CD1c-positive myeloid dendritic cell (primary cell): ENCODE measurements at regions not wholly inside any gene's neighbourhood (a gene's known extent, or its start where the extent isn't known, plus 50 kb on each side); places are given as distances from the start of the nearest gene placed in this dataset.
"Not testable (repeated sequence)": the region's sequence is repeated elsewhere in the genome, so short reads cannot be mapped to it uniquely, and the experiment has no call there.

Experiments
- DNase-seq: peaks from one replicate; pipeline ENCODE4 v3.0.0-alpha.2; 2016; ENCODE audit errors: extremely low spot score

GRCh38 chr6:47180633-47181032 lies 129.1 kb downstream of the TNFRSF21 start:
- no peak for DNase-seq

GRCh38 chr6:47179286-47179685 lies 130.4 kb downstream of the TNFRSF21 start:
- DNase-seq = no peak

DNA sequence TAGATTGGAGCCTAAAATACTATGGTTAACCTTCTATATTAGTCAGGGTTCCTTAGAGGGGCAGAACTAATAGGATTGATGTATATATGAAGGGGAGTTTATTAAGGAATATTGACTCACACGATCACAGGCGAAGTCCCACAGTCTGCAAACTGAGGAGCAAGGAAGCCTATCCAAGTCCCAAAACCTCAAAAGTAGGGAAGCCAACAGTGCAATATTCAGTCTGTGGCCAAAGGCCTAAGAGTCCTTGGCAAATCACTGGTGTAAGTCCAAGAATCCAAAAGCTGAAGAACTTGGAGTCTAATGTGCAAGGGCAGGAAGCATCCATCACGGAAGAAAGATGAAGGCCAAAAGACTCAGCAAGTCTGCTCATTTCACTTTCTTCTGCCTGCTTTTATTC lies 133.5 kb upstream of the ADGRF1 start:
- no peak for DNase-seq

DNA sequence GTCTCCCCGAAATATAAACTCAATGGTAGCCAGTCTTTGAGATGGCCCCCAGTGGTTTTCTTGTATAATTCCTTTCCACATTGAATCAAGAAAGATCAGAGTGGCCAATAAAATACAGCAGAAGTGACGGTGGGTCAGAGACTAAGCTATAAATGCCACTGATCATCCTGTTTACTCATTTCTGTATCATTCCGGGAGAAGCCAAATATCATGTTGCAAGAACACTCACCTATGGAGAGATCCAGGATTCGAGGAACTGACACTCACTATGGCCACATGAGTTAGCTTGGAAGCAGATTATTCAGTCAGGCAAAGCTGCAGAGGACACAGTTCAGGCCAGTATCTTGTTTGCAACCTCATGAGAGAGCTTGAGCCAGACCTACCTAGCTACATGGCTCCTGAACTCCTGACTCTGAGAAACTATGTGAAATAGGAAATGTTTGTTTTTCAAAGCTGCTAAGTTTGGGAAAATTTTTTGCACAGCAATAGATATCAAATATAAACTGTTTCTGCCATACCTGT lies 132.4 kb upstream of the ADGRF1 start:
- DNase-seq = no peak

DNA sequence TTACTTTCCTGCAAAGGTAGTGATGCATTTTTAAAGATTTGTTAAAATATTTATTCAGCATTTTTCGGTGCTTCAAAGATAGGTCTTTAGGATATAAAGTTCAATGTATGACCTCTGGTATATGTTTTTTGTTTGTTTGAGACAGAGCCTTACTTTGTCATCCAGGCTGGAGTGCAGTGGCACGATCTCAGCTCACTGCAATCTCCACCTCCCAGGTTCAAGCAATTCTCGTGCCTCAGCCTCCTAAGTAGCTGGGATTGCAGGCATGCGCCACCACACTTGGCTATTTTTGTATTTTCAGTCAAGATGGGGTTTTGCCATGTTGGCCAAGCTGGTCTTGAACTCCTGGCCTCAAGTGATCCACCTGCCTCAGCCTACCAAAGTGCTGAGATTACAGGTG lies 131.9 kb upstream of the ADGRF1 start:
- not testable (repeated sequence) for DNase-seq

DNA sequence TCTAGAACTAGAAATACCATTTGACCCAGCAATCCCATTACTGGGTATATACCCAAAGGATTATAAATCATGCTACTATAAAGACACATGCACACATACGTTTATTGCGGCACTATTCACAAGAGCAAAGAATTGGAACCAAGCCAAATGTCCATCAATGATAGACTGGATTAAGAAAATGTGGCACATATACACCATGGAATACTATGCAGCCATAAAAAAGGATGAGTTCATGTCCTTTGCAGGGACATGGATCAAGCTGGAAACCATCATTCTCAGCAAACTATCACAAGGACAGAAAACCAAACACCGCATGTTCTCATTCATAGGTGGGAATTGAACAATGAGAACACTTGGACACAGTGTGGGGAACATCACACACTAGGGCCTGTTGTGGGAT lies 131.0 kb upstream of the ADGRF1 start:
- not testable (repeated sequence) for DNase-seq

- DNase-seq = peak; percentile 49
These were observed 128.4 kb upstream of the ADGRF1 start for GRCh38 chr6:47170617-47170947.

DNA sequence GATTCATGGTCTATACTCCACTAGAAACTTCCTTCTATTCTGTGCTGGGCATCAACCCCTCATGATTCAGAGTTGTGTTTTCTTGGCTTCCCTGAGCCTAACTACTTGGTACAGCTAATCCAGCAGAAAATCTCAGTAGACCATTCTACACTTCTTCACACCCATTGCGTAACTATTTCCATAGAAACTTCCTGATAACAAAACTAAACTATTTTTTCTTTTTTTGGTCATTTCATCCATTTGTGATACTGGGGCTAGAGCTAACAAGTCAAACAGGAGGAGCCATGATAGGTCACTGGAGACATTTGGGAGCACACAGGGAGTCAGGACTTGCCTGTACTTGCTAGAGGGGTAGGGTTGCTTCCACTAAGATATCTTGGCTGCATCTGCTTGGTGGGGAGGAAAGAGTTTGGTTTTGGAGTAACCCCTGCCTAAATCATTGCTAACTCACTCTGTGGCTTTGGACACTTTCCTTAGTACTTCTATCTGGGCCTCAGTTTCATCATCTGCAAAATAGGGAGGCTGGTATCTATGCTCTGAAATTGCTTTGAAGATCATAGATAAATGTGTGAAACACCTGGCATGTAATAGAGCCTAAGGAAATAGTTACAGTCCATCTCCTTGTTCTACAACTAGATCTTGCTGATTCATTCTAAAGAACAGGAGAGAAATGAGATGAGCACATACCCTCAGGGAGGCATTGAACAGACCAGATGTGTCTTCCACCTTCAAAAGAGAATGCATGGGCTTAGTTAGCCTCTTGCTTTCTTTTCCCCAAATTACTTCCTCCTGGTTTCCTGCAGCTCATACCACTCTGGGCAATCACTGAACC lies 127.9 kb upstream of the ADGRF1 start:
- peak; percentile 55 for DNase-seq

DNA sequence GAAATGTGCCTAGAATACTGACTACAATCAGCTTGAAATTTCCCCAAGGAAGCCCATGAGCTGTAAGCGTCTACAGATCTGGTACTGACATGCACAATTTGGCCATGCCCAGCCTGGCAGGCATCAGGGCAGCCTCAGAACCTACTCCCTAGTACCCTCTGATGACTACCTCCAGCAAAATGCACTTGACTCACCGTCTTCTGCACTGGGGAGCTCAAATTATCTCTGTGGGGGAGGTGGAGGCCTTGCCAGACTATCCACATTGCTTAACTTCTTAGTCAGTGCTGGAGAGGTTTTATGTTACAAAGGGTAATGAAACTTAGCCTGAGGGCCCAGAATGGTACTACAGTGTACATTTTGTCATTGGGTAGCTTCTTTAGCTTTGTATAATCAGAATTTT lies 126.0 kb upstream of the ADGRF1 start:
- DNase-seq = peak; percentile 75

DNA sequence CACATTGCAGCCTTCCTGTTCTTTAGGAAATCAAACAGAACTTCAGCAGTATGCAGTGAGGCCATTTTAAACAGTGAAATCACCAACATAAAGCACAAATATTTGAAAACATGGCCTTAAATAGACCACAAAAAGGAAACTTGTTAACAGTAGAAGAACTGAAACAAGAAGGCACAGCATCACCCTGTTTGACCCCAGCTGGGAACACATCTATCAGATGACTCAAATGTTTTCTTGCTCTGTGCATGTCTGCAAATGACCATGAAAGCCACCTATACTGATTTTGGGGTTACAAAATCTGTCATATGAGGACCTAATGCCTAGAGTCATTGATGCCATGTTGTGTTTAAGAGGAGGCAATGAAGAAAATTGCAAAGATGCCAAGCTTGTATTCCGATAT lies 123.8 kb upstream of the ADGRF1 start:
- DNase-seq = peak; percentile 77

DNA sequence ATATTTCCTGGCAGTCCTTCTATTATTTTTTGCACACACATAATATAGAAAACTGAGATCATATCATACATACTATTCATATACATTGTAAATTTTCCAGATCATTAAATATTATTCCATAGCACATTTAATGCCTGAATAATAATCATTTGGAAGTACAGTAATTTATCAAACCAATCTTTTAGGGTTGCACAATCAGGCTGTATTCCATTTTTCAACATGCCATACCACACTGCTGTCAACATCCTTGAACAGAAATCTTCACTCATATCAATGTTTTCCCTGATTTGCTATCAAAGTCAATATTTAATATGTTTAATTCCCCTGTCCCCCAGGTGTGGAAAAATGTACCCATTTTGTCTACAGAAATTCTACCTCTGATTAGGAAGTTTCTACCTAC lies 122.7 kb upstream of the ADGRF1 start:
- DNase-seq = no peak

DNA sequence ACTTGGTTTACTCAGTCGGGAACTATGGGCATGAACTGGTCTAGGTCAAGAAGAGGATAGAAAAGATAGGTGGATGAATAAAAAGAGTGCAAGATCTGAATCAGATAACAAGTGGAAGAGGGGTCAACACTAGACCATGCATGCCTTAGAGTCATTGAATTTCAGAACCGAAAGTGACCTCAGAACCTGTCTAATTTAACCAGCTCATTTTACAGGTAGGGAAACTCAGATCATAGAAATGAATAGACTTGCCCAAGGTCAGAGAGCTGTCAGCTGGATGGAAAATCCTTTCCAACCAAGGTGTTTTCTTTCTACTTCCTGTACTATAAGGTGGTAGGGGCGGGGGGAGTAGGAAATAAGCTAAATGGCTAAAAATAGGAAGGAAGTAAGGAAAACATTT lies 121.4 kb upstream of the ADGRF1 start:
- no peak for DNase-seq

GRCh38 chr6:47162793-47163192 lies 120.7 kb upstream of the ADGRF1 start:
- peak; percentile 75 for DNase-seq

- DNase-seq = no peak
These were observed 120.1 kb upstream of the ADGRF1 start for GRCh38 chr6:47162231-47162630.

DNA sequence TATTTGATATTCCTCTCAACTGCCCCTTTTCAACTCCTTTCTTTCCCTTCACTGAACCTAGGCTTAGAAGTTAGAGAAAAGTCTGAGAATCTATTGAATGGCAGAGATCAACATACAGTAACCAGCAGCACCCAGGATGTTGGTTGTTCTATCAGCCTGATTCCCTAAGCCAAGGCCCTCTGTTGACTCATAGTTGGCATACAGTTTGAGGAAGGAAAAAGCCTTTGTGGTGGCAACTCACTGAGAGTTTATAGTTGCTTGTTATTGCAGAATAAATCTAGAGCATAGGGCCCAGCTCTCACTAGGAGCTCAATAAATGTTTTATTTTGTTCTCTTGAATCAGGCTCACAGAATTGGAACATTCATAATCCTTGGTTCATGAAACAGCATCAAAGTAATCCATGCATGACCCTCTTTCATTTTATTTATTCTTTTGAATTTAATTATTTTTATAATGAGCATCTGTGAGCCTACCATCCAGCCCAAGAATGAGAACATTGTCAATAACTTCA lies 119.1 kb upstream of the ADGRF1 start:
- DNase-seq = peak; percentile 92

DNA sequence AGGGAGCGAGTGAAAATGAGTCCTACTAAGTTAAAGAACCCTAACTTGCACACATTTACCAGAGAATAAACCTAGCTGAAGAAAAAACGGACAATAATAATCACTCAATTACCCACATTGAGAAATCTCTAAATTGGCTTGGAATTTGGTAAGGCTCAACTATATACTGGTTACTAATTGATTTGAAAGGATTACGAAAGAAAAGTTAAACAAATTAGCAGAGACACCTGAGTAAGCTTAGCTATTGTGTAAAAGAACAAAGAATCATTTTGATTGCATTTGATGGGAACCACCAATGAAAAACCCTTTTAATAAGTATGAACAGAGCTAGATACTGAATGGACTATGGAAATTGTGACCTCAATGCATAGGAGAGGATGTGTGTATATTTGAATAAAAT lies 118.6 kb upstream of the ADGRF1 start:
- no peak for DNase-seq

- DNase-seq = no peak
These were observed 117.6 kb upstream of the ADGRF1 start for GRCh38 chr6:47159763-47160162.

- DNase-seq = no peak
These were observed 115.6 kb upstream of the ADGRF1 start for GRCh38 chr6:47157653-47158219.

DNA sequence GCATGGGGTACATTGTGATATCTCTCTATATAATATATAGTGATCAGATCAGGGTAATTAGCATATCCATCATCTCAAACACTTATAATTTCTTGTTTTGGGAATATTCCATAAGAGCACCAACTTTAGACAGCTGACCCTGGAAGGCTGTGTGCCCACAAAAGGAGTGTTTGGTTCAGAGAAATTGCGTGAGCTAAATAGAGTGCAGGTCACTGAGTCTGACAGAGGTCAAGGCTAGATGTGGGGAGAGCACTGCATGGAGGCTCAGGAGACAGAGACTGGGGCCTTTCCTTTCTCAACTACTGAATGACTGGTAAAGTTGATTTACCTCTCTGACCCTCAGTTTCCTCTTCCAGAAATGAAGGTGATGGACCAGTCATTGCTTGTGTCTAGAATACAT lies 114.9 kb upstream of the ADGRF1 start:
- no peak for DNase-seq

DNA sequence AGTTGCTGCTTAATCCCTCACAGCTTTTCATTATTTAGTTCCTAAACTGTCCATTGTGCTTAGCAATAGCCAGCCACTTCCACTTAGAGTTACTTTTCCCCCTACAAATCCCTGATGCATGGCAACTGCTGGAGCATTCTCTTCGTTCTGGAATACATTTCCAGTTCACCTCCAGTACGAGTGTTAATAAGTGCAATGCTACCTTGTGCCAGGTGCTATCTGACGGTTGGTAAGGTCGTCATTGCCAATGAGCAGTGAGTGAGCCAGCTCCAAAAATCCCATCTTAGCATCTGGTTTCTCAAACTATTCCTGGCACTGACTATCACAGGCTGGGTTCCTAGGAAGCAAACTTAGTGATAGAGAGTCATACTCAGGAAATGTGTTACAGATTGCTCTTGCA lies 114.1 kb upstream of the ADGRF1 start:
- no peak for DNase-seq

DNA sequence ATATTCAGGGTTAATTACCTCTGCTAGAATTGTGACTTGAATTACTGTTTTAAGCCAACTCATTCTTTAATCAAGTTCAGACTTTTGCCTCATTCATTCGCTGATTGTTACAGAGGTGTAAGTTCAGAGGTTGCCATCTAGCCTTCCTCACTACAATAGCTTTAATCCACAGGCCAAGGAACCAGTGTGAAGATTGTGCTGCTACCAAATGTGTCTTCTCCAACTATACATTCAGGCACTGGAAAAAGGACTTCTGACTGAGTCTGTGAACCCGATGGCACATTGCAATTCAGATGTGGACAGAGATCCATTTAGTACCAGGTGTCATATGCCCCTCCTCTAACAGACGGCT lies 111.2 kb upstream of the ADGRF1 start:
- no peak for DNase-seq

DNA sequence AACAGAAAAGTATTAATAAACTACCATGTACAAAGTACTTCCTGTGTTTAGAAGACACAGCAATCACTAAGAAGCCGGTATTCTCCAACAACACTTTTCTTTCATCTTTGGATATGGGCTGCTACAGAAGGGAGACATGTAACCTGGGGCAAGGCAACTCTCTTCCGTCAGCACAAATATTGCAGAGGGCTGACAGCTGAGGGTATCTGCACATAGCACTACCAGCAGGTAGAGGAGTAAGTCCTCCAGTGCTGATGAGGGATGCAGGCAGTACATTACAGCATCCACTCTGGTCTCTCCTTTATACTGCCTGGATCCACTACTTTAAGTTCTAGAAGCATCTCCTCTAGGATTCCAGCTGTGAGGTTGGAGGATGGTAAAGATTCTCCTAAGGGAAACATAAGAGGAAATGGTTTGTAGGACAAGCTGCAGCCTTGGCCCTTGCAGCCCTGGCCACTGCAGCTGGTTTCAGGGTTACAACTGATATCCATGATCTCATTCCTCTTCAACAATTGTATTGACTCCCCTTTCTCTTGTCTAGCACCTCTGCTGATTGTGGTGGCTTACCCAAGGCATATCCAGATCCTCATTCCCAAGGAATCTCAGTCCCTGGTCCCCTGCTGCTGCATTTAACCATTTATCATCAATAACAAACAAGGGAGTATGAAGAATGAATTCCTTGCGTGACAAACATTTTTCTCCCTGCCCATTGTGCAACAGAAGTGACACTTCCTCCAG lies 110.7 kb upstream of the ADGRF1 start:
- peak; percentile 38 for DNase-seq
